NB4 (cell line): ENCODE measurements at regions not wholly inside any gene's neighbourhood (a gene's known extent, or its start where the extent isn't known, plus 50 kb on each side); places are given as distances from the start of the nearest gene placed in this dataset.

ENCODE experiments used
- POLR2A ChIP-seq: IDR thresholded peaks from 2 replicates; pipeline ENCODE4 v1.6.1; 2011; ENCODE audit warnings: mild to moderate bottlenecking; ENCODE audit not compliant: insufficient read length; ENCODE audit errors: extremely low read depth
- TF ChIP-seq, protein P1 (sequence below): IDR thresholded peaks from one replicate; pipeline ENCODE4 v1.5.1; 2012; ENCODE audit warnings: low read depth, low read length

DNA sequence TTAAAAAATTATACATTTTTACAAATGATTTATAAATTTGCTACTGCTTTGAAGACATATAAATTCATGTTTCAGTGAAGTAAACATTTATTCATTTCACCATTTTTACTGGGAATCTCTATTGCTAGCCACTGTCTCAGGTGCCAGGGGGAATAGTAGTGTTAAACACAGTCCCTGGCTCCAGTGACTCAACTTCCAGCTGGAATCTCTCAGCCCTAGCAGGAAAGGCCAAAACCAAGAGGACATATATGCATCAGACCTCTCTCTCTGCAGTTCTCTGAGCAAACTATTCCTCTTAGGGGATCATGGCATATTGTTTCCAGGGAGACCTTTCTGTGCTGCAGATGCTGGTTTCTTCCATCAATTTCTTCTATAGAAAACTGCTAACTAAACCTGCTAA lies 1009.0 kb upstream of the LCORL start:
- TF ChIP-seq, protein P1, sequence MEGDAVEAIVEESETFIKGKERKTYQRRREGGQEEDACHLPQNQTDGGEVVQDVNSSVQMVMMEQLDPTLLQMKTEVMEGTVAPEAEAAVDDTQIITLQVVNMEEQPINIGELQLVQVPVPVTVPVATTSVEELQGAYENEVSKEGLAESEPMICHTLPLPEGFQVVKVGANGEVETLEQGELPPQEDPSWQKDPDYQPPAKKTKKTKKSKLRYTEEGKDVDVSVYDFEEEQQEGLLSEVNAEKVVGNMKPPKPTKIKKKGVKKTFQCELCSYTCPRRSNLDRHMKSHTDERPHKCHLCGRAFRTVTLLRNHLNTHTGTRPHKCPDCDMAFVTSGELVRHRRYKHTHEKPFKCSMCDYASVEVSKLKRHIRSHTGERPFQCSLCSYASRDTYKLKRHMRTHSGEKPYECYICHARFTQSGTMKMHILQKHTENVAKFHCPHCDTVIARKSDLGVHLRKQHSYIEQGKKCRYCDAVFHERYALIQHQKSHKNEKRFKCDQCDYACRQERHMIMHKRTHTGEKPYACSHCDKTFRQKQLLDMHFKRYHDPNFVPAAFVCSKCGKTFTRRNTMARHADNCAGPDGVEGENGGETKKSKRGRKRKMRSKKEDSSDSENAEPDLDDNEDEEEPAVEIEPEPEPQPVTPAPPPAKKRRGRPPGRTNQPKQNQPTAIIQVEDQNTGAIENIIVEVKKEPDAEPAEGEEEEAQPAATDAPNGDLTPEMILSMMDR: no peak
- no peak for TF ChIP-seq POLR2A
